G401 (cell line): ENCODE measurements at regions not wholly inside any gene's neighbourhood (a gene's known extent, or its start where the extent isn't known, plus 50 kb on each side); places are given as distances from the start of the nearest gene placed in this dataset.

ENCODE experiments used
- DNase-seq: peaks from one replicate; pipeline ENCODE4 v3.0.0-alpha.2; 2015; ENCODE audit warnings: low spot score
- in situ Hi-C: cut with HindIII; loops from 2 replicates; pipeline ENCODE4 v1.10.0; 2016; ENCODE audit warnings: low sequenced_read_pairs, mixed read lengths

DNA sequence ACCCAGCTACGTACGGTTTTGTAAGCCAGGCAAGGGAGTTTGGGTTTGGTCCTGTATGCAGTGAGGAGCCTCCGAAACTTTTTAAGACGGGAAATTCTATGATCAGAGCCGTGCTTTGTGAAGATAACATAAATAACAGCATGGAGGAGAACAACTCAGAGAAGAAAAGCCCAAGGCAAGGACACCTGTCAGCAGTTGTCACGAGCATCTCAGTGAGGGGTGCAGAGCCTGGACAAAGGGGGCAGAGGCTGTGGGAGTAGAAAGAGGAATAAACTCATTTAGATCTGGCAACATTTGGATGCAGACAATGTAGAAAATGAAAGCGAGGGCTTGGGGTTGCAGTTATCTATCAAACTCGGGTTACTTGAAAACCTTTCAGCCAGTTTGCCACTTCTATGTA is 64.5 kb downstream of the CAVIN2 start:
- DNase-seq, result no peak
- in situ Hi-C loops, result no loop called here

DNA sequence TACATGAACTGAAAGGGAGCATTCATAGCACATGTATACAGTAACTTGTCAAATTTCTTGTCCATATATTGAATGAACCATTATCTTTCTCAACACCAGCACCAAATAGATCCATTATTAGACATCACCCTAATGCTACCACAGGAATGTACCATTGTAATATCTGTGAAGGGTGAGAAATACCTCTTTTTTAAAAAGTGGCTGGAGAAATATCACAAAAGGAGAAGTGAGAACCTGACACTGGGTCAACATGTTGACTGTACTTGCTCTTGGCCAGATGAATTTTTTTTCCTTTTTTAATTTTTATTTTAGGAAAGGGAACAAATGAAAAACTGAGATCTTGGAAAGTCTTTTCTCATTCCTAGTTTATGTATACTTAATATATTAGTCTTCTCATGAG is 63.5 kb downstream of the CAVIN2 start:
- in situ Hi-C loops, result no loop called here

More for the DNA sequence above, 63.5 kb downstream of the CAVIN2 start:
- no peak for DNase-seq
